A549 (cell line): ENCODE measurements at regions not wholly inside any gene's neighbourhood (a gene's known extent, or its start where the extent isn't known, plus 50 kb on each side); places are given as distances from the start of the nearest gene placed in this dataset.

ENCODE experiments used
- ATAC-seq, 2 experiments: fragments of 200-7000 bp in 1 of 2; fragments of >200 bp in 1 of 2; cut with Nextera tagmentation in 1 of 2; cut with Tn5 transposase in 1 of 2; 3 replicates each; pipeline versions ENCODE4 v1.8.0 to v1.9.1; 2018 to 2020; ENCODE audit warnings: mild to moderate bottlenecking in 1 of 2, moderate library complexity in 1 of 2
- CTCF ChIA-PET: fragments of 300-600 bp; sonication (Branson Sonifier 250); formaldehyde crosslinking; extraction: SDS; loops from one replicate; lab custom pipeline; 2021; ENCODE audit warnings: antibody characterized with exemption, inconsistent platforms; lab: Yijun Ruan, JAX
- POLR2A ChIA-PET: fragments of 350-600 bp; formaldehyde crosslinking; extraction: SDS; loops from one replicate; lab custom pipeline; 2021; ENCODE audit warnings: antibody characterized with exemption, inconsistent platforms; lab: Yijun Ruan, JAX
- DNase-seq, 2 experiments: peaks; one replicate each; pipeline versions ENCODE4 v3.0.0 to v3.0.0-alpha.2; 2011 to 2016; ENCODE audit warnings: low read depth in 1 of 2, low spot score in 1 of 2
- FAIRE-seq: peaks from 2 replicates; lab custom pipeline; 2011; peaks lifted over from hg19 to GRCh38; lab: Jason Lieb, UNC
- H3K27ac ChIP-seq, 2 experiments: fragments of >200 bp; sonication (Bioruptor Twin); formaldehyde crosslinking; 3 replicates each; pipeline ENCODE4 v1.5.1; 2016 to 2017
- H3K4me1 ChIP-seq: fragments of >200 bp; sonication (Bioruptor Twin); formaldehyde crosslinking; 3 replicates; pipeline ENCODE4 v1.6.1; 2016
- H3K4me2 ChIP-seq: fragments of >200 bp; sonication (Bioruptor Twin); formaldehyde crosslinking; 3 replicates; pipeline ENCODE4 v1.6.1; 2016
- H3K4me3 ChIP-seq: fragments of >200 bp; sonication (Bioruptor Twin); formaldehyde crosslinking; 3 replicates; pipeline ENCODE4 v1.5.1; 2016
- H3K9me3 ChIP-seq: fragments of >200 bp; sonication (Bioruptor Twin); formaldehyde crosslinking; 3 replicates; pipeline ENCODE4 v1.6.1; 2016
- CBX2 ChIP-seq: fragments of 200-600 bp; sonication (generic); IDR thresholded peaks from 2 replicates; pipeline ENCODE4 v1.6.1; 2016; ENCODE audit warnings: low read depth, mild to moderate bottlenecking, borderline replicate concordance
- CBX8 ChIP-seq: fragments of 200-600 bp; sonication (generic); IDR thresholded peaks from 2 replicates; pipeline ENCODE4 v1.6.1; 2016
- CEBPB ChIP-seq, 2 experiments: fragments of >200 bp in 1 of 2; sonication (Bioruptor Twin) in 1 of 2; formaldehyde crosslinking in 1 of 2; IDR thresholded peaks; 2 replicates each; pipeline ENCODE4 v1.6.1; 2012 to 2016
- EHF ChIP-seq: fragments of 250-450 bp; sonication (Bioruptor Pico); IDR thresholded peaks from 2 replicates; pipeline ENCODE4 v1.5.0; 2020; ENCODE audit warnings: mild to moderate bottlenecking
- EHMT2 ChIP-seq: fragments of 200-600 bp; sonication (generic); IDR thresholded peaks from 2 replicates; pipeline ENCODE4 v1.6.1; 2016; ENCODE audit warnings: antibody characterized with exemption, low read depth, mild to moderate bottlenecking, moderate library complexity
- EP300 ChIP-seq, 2 experiments: fragments of >200 bp; sonication (Bioruptor Twin); formaldehyde crosslinking; IDR thresholded peaks; 2 replicates in 1 of 2; 3 replicates in 1 of 2; pipeline ENCODE4 v1.6.1; 2016 to 2017
- FOSL2 ChIP-seq, 2 experiments: fragments of 450-650 bp in 1 of 2; fragments of >200 bp in 1 of 2; sonication (Bioruptor Twin) in 1 of 2; formaldehyde crosslinking; IDR thresholded peaks; 2 replicates each; pipeline versions ENCODE4 v1.5.0 to v1.6.1; 2016 to 2020; ENCODE audit warnings: mild to moderate bottlenecking in 1 of 2, moderate library complexity in 1 of 2
- GATA3 ChIP-seq: IDR thresholded peaks from 2 replicates; pipeline ENCODE4 v1.6.1; 2012; ENCODE audit warnings: borderline replicate concordance
- JUNB ChIP-seq: fragments of >200 bp; sonication (Bioruptor Twin); formaldehyde crosslinking; IDR thresholded peaks from 2 replicates; pipeline ENCODE4 v1.6.1; 2016
- MAFK ChIP-seq: fragments of 450-650 bp; IDR thresholded peaks from 2 replicates; pipeline ENCODE4 v1.6.1; 2014; ENCODE audit not compliant: partially characterized antibody
- MAZ ChIP-seq: fragments of 150-350 bp; IDR thresholded peaks from 2 replicates; pipeline ENCODE4 v1.6.1; 2014; ENCODE audit warnings: antibody characterized with exemption, low read depth, low read length, borderline replicate concordance
- NR3C1 ChIP-seq: fragments of >200 bp; sonication (Bioruptor Twin); formaldehyde crosslinking; IDR thresholded peaks from 3 replicates; pipeline ENCODE4 v1.6.1; 2017
- WGBS: methylation state at CpG from one replicate; pipeline ENCODE4 v1.1.6; 2017; ENCODE audit errors: missing lambda C conversion rate; 5-methylcytosine and 5-hydroxymethylcytosine counted together
- TF ChIP-seq, protein P1 (sequence below): fragments of >200 bp; sonication (Bioruptor Twin); formaldehyde crosslinking; IDR thresholded peaks from 3 replicates; pipeline ENCODE4 v1.5.1; 2016
- TF ChIP-seq, protein P2 (sequence below): IDR thresholded peaks from 2 replicates; pipeline ENCODE4 v1.6.1; 2012
- TF ChIP-seq, protein P3 (sequence below): fragments of 150-350 bp; IDR thresholded peaks from 2 replicates; pipeline ENCODE4 v1.6.1; 2014; ENCODE audit warnings: low read depth, mild to moderate bottlenecking, low read length
- TF ChIP-seq, protein P4 (sequence below): fragments of >200 bp; sonication (Bioruptor Twin); formaldehyde crosslinking; IDR thresholded peaks from 2 replicates; pipeline ENCODE4 v1.6.1; 2016
- TF ChIP-seq, protein P5 (sequence below): fragments of >200 bp; sonication (Bioruptor Twin); formaldehyde crosslinking; IDR thresholded peaks from 3 replicates; pipeline ENCODE4 v1.6.1; 2016

DNA sequence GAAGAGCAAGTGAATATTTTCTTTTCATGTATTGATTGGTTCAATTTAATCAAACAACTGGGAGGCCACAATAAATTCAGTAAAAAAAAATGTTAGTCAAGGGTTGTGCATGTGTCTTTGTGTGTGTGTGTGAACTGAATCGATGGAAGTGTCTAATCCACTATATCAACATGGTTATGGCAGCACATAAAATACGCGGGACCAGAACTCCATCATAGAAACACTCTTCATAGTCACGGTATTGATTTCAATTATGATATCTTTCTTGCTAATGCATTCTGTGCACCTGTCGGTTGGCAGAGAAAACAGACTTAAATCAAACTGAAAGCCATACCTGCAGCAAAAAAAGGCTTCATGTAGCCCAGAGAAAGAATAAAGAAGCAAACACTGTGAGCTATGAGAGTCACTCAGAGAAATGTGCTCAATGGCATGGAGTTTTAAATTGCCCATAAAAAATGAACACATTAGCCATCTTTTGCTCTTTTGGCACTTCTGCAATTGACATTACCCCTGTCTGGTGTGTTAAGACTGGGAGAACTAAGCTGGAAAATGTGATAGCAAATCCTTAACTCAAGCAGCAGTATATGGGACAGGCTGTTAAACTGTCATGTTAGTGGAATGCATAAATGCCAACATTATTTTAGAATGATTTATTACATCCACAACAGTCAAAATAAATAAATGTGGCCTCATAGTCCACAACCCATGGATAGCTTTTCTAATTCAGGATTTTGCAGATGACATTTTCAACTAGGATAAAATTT lies 642.4 kb upstream of the C9orf72 start:
- ATAC-seq (no peak), DNase-seq (no peak), FAIRE-seq (no peak)
- Histone ChIP-seq H3K4me2 (no peak overlapping the region), H3K4me1 (peaks cover 5% of the 10 kb centered on the region; the same call in 1 of the 3 replicates), H3K9me3 (no peaks in the 10 kb centered on the region), H3K4me3 (no peak overlapping the region), H3K27ac (no peak overlapping the region)
- TF ChIP-seq MAZ (no peak), CEBPB (IDR thresholded peaks at IDR 0.05) (no peak), NR3C1 (no peak), EHMT2 (no peak), CBX8 (no peak), FOSL2 (IDR thresholded peaks at IDR 0.05) (no peak), FOSL2 (CRISPR knock-in tag; IDR thresholded peaks at IDR 0.05) (no peak), EHF (CRISPR knock-in tag) (no peak), EP300 (IDR thresholded peaks at IDR 0.05) (no peak), MAFK (no peak)
- TF ChIP-seq, protein P1, sequence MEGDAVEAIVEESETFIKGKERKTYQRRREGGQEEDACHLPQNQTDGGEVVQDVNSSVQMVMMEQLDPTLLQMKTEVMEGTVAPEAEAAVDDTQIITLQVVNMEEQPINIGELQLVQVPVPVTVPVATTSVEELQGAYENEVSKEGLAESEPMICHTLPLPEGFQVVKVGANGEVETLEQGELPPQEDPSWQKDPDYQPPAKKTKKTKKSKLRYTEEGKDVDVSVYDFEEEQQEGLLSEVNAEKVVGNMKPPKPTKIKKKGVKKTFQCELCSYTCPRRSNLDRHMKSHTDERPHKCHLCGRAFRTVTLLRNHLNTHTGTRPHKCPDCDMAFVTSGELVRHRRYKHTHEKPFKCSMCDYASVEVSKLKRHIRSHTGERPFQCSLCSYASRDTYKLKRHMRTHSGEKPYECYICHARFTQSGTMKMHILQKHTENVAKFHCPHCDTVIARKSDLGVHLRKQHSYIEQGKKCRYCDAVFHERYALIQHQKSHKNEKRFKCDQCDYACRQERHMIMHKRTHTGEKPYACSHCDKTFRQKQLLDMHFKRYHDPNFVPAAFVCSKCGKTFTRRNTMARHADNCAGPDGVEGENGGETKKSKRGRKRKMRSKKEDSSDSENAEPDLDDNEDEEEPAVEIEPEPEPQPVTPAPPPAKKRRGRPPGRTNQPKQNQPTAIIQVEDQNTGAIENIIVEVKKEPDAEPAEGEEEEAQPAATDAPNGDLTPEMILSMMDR = no peak
- TF ChIP-seq, protein P2, sequence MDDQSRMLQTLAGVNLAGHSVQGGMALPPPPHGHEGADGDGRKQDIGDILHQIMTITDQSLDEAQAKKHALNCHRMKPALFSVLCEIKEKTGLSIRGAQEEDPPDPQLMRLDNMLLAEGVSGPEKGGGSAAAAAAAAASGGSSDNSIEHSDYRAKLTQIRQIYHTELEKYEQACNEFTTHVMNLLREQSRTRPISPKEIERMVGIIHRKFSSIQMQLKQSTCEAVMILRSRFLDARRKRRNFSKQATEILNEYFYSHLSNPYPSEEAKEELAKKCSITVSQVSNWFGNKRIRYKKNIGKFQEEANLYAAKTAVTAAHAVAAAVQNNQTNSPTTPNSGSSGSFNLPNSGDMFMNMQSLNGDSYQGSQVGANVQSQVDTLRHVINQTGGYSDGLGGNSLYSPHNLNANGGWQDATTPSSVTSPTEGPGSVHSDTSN = no peak
- TF ChIP-seq, protein P3, sequence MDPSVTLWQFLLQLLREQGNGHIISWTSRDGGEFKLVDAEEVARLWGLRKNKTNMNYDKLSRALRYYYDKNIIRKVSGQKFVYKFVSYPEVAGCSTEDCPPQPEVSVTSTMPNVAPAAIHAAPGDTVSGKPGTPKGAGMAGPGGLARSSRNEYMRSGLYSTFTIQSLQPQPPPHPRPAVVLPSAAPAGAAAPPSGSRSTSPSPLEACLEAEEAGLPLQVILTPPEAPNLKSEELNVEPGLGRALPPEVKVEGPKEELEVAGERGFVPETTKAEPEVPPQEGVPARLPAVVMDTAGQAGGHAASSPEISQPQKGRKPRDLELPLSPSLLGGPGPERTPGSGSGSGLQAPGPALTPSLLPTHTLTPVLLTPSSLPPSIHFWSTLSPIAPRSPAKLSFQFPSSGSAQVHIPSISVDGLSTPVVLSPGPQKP = no peak
- TF ChIP-seq, protein P4, sequence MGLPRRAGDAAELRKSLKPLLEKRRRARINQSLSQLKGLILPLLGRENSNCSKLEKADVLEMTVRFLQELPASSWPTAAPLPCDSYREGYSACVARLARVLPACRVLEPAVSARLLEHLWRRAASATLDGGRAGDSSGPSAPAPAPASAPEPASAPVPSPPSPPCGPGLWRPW = no peak
- TF ChIP-seq, protein P5, sequence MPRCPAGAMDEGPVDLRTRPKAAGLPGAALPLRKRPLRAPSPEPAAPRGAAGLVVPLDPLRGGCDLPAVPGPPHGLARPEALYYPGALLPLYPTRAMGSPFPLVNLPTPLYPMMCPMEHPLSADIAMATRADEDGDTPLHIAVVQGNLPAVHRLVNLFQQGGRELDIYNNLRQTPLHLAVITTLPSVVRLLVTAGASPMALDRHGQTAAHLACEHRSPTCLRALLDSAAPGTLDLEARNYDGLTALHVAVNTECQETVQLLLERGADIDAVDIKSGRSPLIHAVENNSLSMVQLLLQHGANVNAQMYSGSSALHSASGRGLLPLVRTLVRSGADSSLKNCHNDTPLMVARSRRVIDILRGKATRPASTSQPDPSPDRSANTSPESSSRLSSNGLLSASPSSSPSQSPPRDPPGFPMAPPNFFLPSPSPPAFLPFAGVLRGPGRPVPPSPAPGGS = no peak
- POLR2A ChIA-PET = no interaction called here
- CTCF ChIA-PET = no interaction called here
- 18% methylated on average over 5 of the region's 5 CpGs for WGBS

DNA sequence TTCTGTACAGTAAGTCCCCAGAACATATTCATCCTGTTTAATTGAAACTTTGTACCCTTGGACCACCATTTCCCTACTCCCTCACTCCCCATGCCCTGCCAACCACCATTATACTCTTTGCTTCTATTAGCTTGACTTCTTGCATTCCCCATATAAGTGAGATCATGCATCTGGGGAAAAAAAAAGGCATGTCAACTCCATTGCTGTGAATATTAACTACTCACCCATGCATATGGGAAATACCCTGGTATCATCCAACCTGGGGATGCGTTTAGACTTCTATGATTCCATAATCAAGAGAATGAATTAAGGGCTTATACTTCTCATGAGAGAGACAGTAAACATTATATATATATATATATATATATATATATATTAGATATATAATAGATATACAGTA lies 659.4 kb upstream of the C9orf72 start:
- CTCF ChIA-PET = interaction anchor here (0.6 kb wide), 1 partner anchor 439 kb away, joined by 3 read pairs; no protein-coding TSS in a partner anchor
- no peak for TF ChIP-seq CBX2
- no peak for TF ChIP-seq JUNB
- TF ChIP-seq GATA3 = no peak
- ATAC-seq (no peak), FAIRE-seq (no peak), DNase-seq (no peak)
- POLR2A ChIA-PET = no interaction called here
- Histone ChIP-seq H3K9me3 (no peaks in the 10 kb centered on the region), H3K27ac (no peak overlapping the region), H3K4me3 (no peak overlapping the region), H3K4me2 (no peak overlapping the region), H3K4me1 (no peaks in the 10 kb centered on the region)
- WGBS = 4% methylated on average over 1 of the region's 1 CpG
